ENCODE measurements at regions not wholly inside any gene's neighbourhood (a gene's known extent, or its start where the extent isn't known, plus 50 kb on each side); places are given as distances from the start of the nearest gene placed in this dataset.

DNA sequence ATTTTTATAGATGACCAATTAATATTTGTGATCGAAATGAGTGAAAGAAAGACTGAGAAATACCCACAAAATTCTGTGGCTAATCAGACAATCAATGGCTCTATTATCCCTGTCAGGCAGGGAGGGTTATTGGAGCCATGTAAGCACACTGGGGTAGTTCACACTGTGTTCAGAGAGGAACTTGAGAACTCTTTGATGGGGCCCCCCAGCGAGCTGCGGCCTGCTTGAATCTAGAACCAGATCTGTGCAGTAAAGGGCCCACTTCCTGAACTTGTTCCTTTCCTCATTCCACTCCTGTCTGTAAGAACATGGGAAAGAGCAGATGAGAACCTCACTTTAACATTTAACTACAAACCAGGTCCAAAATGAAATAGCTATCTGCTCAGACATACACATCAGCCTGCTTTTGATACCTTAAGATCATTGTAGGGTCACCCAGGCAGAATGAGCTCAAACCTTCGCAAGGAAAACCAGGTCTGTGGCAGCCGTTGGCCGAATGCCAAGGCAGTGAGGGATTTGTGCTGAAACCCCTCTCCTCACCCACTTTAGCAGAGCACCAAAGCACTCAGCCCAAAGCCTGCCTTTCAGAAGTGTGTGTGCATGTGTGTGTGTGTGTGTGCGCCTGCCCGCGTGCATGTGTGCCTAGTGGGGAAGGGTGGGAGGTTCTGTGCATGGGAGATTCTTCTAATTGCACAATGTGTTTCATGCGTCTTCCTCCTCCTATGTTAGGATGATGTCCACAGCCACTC lies 365.6 kb upstream of the MGMT start:
- H3K36me3 Mint-ChIP-seq (ENCODE audit: low read depth): no peaks in the 10 kb centered on the region
- H3K4me1 Mint-ChIP-seq: peaks cover 33% of the 10 kb centered on the region
- peaks cover 4% of the 10 kb centered on the region for H3K9me3 Mint-ChIP-seq
- no peak overlapping the region for H3K4me3 Mint-ChIP-seq
- TF ChIP-seq, protein P1, sequence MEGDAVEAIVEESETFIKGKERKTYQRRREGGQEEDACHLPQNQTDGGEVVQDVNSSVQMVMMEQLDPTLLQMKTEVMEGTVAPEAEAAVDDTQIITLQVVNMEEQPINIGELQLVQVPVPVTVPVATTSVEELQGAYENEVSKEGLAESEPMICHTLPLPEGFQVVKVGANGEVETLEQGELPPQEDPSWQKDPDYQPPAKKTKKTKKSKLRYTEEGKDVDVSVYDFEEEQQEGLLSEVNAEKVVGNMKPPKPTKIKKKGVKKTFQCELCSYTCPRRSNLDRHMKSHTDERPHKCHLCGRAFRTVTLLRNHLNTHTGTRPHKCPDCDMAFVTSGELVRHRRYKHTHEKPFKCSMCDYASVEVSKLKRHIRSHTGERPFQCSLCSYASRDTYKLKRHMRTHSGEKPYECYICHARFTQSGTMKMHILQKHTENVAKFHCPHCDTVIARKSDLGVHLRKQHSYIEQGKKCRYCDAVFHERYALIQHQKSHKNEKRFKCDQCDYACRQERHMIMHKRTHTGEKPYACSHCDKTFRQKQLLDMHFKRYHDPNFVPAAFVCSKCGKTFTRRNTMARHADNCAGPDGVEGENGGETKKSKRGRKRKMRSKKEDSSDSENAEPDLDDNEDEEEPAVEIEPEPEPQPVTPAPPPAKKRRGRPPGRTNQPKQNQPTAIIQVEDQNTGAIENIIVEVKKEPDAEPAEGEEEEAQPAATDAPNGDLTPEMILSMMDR (IDR thresholded peaks at IDR 0.05; ENCODE audit: unreplicated experiment in 3 of 3): no peak
- peaks cover 52% of the 10 kb centered on the region for H3K27me3 Mint-ChIP-seq (ENCODE audit: low read depth)
- H3K27ac Mint-ChIP-seq: peak overlapping the region in 1 of 3 experiments; percentile 46

DNA sequence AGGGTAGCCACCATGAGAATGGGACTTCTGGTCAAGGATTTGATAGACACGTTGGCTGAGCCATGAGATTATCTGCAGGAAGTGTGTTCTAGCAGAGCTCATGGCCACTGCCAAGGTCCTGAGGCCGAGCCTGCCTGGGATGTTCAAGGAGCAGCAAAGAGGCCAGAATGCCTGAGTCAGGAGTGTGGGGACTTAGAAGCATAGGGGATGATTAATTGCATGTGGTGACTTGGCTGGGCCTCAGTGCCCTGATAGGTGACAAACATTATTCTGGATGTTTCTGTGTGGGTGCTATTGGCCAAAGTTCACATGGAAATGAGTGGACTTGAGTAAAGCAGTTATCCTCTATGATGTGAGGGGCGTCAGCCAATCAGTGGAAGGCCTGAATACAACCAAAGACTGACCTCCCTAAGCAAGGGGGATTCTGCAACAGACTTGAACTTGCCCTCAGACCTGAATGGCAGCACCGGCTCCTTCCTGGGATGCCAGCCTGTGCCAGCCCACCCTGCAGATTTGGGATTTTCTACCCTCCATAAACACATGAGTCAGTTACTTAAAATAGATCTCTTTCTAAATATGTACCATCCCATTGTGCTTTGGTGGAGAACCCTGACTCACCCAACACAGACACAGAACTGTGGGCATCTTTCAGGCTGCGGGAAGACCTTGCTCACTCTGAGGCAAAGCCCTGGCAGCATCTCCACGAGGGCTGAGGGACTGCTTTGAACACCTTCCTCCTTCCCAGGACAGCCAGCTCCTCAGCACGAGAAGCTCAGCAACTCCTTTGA lies 363.9 kb upstream of the MGMT start:
- TF ChIP-seq, protein P1 (IDR thresholded peaks at IDR 0.05; ENCODE audit: unreplicated experiment in 3 of 3): no peak
- peaks cover 44% of the 10 kb centered on the region for H3K27me3 Mint-ChIP-seq (ENCODE audit: low read depth)
- peaks cover 4% of the 10 kb centered on the region for H3K9me3 Mint-ChIP-seq
- no peaks in the 10 kb centered on the region for H3K36me3 Mint-ChIP-seq (ENCODE audit: low read depth)
- H3K27ac Mint-ChIP-seq: no peak overlapping the region
- H3K4me1 Mint-ChIP-seq: peaks cover 18% of the 10 kb centered on the region
- no peak overlapping the region for H3K4me3 Mint-ChIP-seq

DNA sequence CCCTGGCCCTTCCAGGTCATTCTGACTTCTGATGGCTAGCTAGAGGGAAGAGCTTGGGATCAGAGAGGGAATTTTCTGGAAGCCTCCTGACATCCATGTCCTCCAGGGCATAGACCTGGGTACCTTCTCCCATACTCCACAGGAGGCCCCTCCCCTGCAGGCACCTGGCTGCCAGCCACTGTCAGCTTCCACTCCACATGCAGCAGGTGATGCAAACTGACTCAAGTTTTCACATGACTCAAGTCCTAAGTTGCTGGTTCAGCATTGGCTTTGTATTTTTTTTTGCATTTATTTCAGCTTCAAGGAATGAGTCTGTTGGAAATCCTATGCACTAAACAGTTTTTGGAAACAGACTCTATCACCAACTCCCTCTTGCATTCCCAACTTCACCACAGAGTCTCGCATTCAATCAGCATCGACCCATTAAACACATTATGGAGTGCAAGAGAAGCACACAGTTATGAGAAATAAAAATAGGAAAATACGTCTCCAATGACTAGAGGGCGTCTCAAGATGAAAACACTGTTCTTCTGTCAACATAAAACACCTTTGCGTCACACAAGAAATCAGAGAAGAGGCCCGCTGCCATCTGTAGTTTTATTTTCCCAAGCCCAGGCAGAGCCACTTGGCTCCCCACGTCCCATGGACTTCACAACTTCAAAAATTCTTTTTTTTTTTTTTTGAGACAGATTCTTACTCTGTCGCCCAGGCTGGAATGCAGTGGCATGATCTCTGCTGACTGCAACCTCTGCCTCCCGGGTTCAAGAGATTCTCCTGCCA lies 362.6 kb upstream of the MGMT start:
- Mint-ChIP-seq H3K9me3 (peaks cover 4% of the 10 kb centered on the region), H3K27me3 (ENCODE audit: low read depth) (peaks cover 37% of the 10 kb centered on the region), H3K27ac (peak overlapping the region in 1 of 3 experiments; percentile 58), H3K36me3 (ENCODE audit: low read depth) (no peaks in the 10 kb centered on the region), H3K4me1 (peaks cover 18% of the 10 kb centered on the region), H3K4me3 (no peak overlapping the region)
- TF ChIP-seq, protein P1 (IDR thresholded peaks at IDR 0.05; ENCODE audit: unreplicated experiment in 3 of 3): no peak

DNA sequence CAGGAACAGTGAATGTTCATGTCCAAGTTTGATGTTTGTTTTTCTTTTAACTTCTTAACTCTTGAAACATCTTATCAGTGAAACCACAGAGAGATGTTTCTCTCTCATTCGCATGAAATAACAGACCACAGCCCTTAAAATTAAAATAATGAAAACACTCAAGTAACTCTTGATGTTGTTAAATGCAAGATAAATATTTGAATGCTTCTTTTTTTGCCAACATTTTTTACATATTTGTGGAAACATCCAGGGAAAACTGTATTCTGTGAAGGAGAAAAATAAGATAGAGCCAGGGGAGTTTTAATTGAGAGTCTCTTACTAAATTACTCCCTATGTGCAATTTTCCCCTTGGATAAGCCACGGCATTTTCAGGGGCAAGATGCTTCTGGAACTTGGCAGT lies 361.8 kb upstream of the MGMT start:
- Mint-ChIP-seq H3K9me3 (peaks cover 3% of the 10 kb centered on the region), H3K27me3 (ENCODE audit: low read depth) (peaks cover 37% of the 10 kb centered on the region), H3K4me3 (no peak overlapping the region), H3K4me1 (peaks cover 18% of the 10 kb centered on the region), H3K27ac (peak overlapping the region in 2 of 3 experiments; percentile 58 to 70), H3K36me3 (ENCODE audit: low read depth) (no peaks in the 10 kb centered on the region)
- TF ChIP-seq, protein P1 (IDR thresholded peaks at IDR 0.05; ENCODE audit: unreplicated experiment in 3 of 3): no peak

DNA sequence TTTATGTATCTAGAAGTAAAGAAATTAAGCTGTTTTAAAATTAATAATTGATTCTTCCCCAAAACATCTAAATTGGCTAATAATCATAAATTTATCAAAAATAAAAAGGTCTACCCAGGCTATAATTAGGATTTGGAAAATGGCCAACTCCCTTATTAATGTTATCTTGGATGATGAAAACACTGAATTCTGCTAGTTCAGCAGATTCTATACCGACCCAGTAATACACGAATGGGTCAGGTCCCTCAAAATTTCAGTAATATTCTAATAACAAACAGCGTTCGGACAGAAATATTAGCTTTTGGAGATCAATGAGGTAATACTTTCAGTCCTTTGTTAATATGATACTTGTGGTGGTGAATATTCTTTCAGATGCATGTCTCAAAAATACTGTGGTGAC lies 360.7 kb upstream of the MGMT start:
- Mint-ChIP-seq H3K4me1 (peaks cover 11% of the 10 kb centered on the region), H3K9me3 (no peaks in the 10 kb centered on the region), H3K27ac (no peak overlapping the region), H3K27me3 (ENCODE audit: low read depth) (peaks cover 29% of the 10 kb centered on the region), H3K4me3 (no peak overlapping the region), H3K36me3 (ENCODE audit: low read depth) (no peaks in the 10 kb centered on the region)
- TF ChIP-seq, protein P1 (IDR thresholded peaks at IDR 0.05; ENCODE audit: unreplicated experiment in 3 of 3): no peak
